OCI-LY1 (cell line): ENCODE measurements at regions not wholly inside any gene's neighbourhood (a gene's known extent, or its start where the extent isn't known, plus 50 kb on each side); places are given as distances from the start of the nearest gene placed in this dataset.

Source experiments
- H2AFZ ChIP-seq: fragments of 200-600 bp; sonication (generic), shearing (Covaris generic); 2 replicates; pipeline ENCODE4 v1.6.0; 2014; ENCODE audit warnings: antibody characterized with exemption, mild to moderate bottlenecking, low read length
- H3F3A ChIP-seq: fragments of 200-600 bp; sonication (generic), shearing (Covaris generic); 2 replicates; pipeline ENCODE4 v1.6.0; 2014; ENCODE audit warnings: mild to moderate bottlenecking, antibody characterized with exemption, low read length, moderate library complexity; ENCODE audit not compliant: insufficient read depth
- H3K27ac ChIP-seq: fragments of 200-600 bp; sonication (generic); 2 replicates; pipeline ENCODE4 v1.5.1; 2014; ENCODE audit warnings: low read length, mixed run types, mild to moderate bottlenecking, low read depth; ENCODE audit not compliant: poor library complexity, severe bottlenecking
- H3K27me3 ChIP-seq: fragments of 200-600 bp; sonication (generic); 2 replicates; pipeline ENCODE4 v1.6.0; 2014; ENCODE audit warnings: antibody characterized with exemption, mild to moderate bottlenecking, low read length, moderate library complexity; ENCODE audit not compliant: insufficient read depth
- H3K36me3 ChIP-seq: fragments of 200-600 bp; sonication (generic); 2 replicates; pipeline ENCODE4 v1.6.1; 2014; ENCODE audit warnings: mild to moderate bottlenecking, antibody characterized with exemption, low read length, moderate library complexity, mixed read lengths; ENCODE audit not compliant: insufficient read depth
- H3K4me1 ChIP-seq: fragments of 200-600 bp; sonication (generic); 2 replicates; pipeline ENCODE4 v1.5.1; 2014; ENCODE audit warnings: mild to moderate bottlenecking, low read length, moderate library complexity; ENCODE audit not compliant: insufficient read depth, severe bottlenecking
- H3K4me2 ChIP-seq: fragments of 200-600 bp; sonication (generic), shearing (Covaris generic); 2 replicates; pipeline ENCODE4 v1.6.1; 2014; ENCODE audit warnings: low read length
- H3K4me3 ChIP-seq: fragments of 200-600 bp; sonication (generic); 2 replicates; pipeline ENCODE4 v1.5.1; 2014; ENCODE audit warnings: low read length, low read depth, mild to moderate bottlenecking, mixed read lengths; ENCODE audit not compliant: poor library complexity, severe bottlenecking
- H3K79me2 ChIP-seq: fragments of 200-600 bp; shearing (Covaris generic); 2 replicates; pipeline ENCODE4 v1.6.1; 2016; ENCODE audit warnings: mixed run types, low read length, mixed read lengths; ENCODE audit not compliant: insufficient read depth
- H3K9ac ChIP-seq: fragments of 200-600 bp; sonication (generic), shearing (Covaris generic); 2 replicates; pipeline ENCODE4 v1.6.1; 2014; ENCODE audit warnings: mild to moderate bottlenecking, low read length, mixed read lengths
- H3K9me2 ChIP-seq: fragments of 200-600 bp; sonication (generic), shearing (Covaris generic); 2 replicates; pipeline ENCODE4 v1.6.1; 2014; ENCODE audit warnings: low read depth, mild to moderate bottlenecking, low read length, mixed read lengths
- H3K9me3 ChIP-seq: fragments of 200-600 bp; shearing (Covaris generic); 2 replicates; pipeline ENCODE4 v1.6.1; 2014; ENCODE audit warnings: low read length, mixed read lengths
- H4K20me1 ChIP-seq: fragments of 200-600 bp; sonication (generic), shearing (Covaris generic); 2 replicates; pipeline ENCODE4 v1.6.0; 2016; ENCODE audit warnings: mild to moderate bottlenecking, low read length; ENCODE audit not compliant: insufficient read depth
- CTCF ChIP-seq: fragments of 200-600 bp; sonication (generic), shearing (Covaris generic); IDR thresholded peaks from 2 replicates; pipeline ENCODE4 v1.5.1; 2017; ENCODE audit warnings: mild to moderate bottlenecking, antibody characterized with exemption, low read length, moderate library complexity, mixed read lengths
- EZH2 ChIP-seq: fragments of 200-600 bp; sonication (generic), shearing (Covaris generic); IDR thresholded peaks from 2 replicates; pipeline ENCODE4 v1.8.0; 2017; ENCODE audit warnings: borderline replicate concordance, mixed run types, mild to moderate bottlenecking, antibody characterized with exemption, low read length, moderate library complexity, mixed read lengths

GRCh38 chr15:38128921-38129320, 123.7 kb upstream of the SPRED1 start:
- no peak overlapping the region for H3K4me2 ChIP-seq
- no peaks in the 10 kb centered on the region for H3K9me2 ChIP-seq
- no peak overlapping the region for H3K4me3 ChIP-seq
- no peak overlapping the region for H2AFZ ChIP-seq
- H4K20me1 ChIP-seq: no peaks in the 10 kb centered on the region
- H3K79me2 ChIP-seq: no peaks in the 10 kb centered on the region
- H3K36me3 ChIP-seq: no peaks in the 10 kb centered on the region
- H3K9ac ChIP-seq: no peak overlapping the region
- TF ChIP-seq CTCF: no peak
- no peak for TF ChIP-seq EZH2
- H3F3A ChIP-seq: no peaks in the 10 kb centered on the region
- H3K4me1 ChIP-seq: peaks cover 19% of the 10 kb centered on the region
- no peaks in the 10 kb centered on the region for H3K27me3 ChIP-seq
- no peaks in the 10 kb centered on the region for H3K9me3 ChIP-seq
- no peak overlapping the region for H3K27ac ChIP-seq

- Histone ChIP-seq H3K4me1 (peaks cover 19% of the 10 kb centered on the region), H3F3A (no peaks in the 10 kb centered on the region), H3K27me3 (no peaks in the 10 kb centered on the region), H3K4me2 (peak overlapping the region; percentile 56), H3K4me3 (peak overlapping the region; percentile 35), H3K79me2 (no peaks in the 10 kb centered on the region), H2AFZ (no peak overlapping the region), H3K27ac (no peak overlapping the region), H3K36me3 (no peaks in the 10 kb centered on the region), H4K20me1 (no peaks in the 10 kb centered on the region), H3K9me2 (no peaks in the 10 kb centered on the region), H3K9me3 (no peaks in the 10 kb centered on the region), H3K9ac (no peak overlapping the region; the same call in 1 of the 2 replicates)
- TF ChIP-seq CTCF (no peak), EZH2 (no peak)
These were observed 123.0 kb upstream of the SPRED1 start for GRCh38 chr15:38129531-38130204.

GRCh38 chr15:38130205-38130567, 122.5 kb upstream of the SPRED1 start:
- peak overlapping the region; percentile 35 for H3K4me3 ChIP-seq
- H2AFZ ChIP-seq: no peak overlapping the region
- no peaks in the 10 kb centered on the region for H3F3A ChIP-seq
- no peaks in the 10 kb centered on the region for H3K9me3 ChIP-seq
- no peaks in the 10 kb centered on the region for H3K9me2 ChIP-seq
- H3K27me3 ChIP-seq: no peaks in the 10 kb centered on the region
- peaks cover 19% of the 10 kb centered on the region for H3K4me1 ChIP-seq
- no peak overlapping the region; the same call in 1 of the 2 replicates for H3K9ac ChIP-seq
- H4K20me1 ChIP-seq: no peaks in the 10 kb centered on the region
- no peaks in the 10 kb centered on the region for H3K79me2 ChIP-seq
- H3K27ac ChIP-seq: no peak overlapping the region
- TF ChIP-seq CTCF (no peak), EZH2 (no peak)
- H3K4me2 ChIP-seq: peak overlapping the region; percentile 56
- H3K36me3 ChIP-seq: no peaks in the 10 kb centered on the region
